Ishikawa (cell line): ENCODE measurements at regions not wholly inside any gene's neighbourhood (a gene's known extent, or its start where the extent isn't known, plus 50 kb on each side); places are given as distances from the start of the nearest gene placed in this dataset.

Experiments used
- CEBPB ChIP-seq: IDR thresholded peaks from 2 replicates; pipeline ENCODE4 v1.6.1; 2012
- CREB1 ChIP-seq: IDR thresholded peaks from 2 replicates; pipeline ENCODE4 v1.6.1; 2012; ENCODE audit warnings: low read depth
- EGR1 ChIP-seq: IDR thresholded peaks from 2 replicates; pipeline ENCODE4 v1.6.1; 2012
- EP300 ChIP-seq: IDR thresholded peaks from 2 replicates; pipeline ENCODE4 v1.6.1; 2012; ENCODE audit warnings: borderline replicate concordance
- FOXM1 ChIP-seq: IDR thresholded peaks from 2 replicates; pipeline ENCODE4 v1.6.1; 2012; ENCODE audit warnings: low read depth, borderline replicate concordance
- MAX ChIP-seq: IDR thresholded peaks from 2 replicates; pipeline ENCODE4 v1.6.1; 2012
- NFIC ChIP-seq: IDR thresholded peaks from 2 replicates; pipeline ENCODE4 v1.6.1; 2012
- RAD21 ChIP-seq: IDR thresholded peaks from 2 replicates; pipeline ENCODE4 v1.6.1; 2012; ENCODE audit warnings: low read depth
- TAF1 ChIP-seq: IDR thresholded peaks from 2 replicates; pipeline ENCODE4 v1.6.1; 2012; ENCODE audit warnings: low read depth, mild to moderate bottlenecking
- TCF12 ChIP-seq: IDR thresholded peaks from 2 replicates; pipeline ENCODE4 v1.6.1; 2012; ENCODE audit warnings: low read depth
- TEAD4 ChIP-seq: IDR thresholded peaks from 2 replicates; pipeline ENCODE4 v1.6.1; 2012
- USF1 ChIP-seq: IDR thresholded peaks from 2 replicates; pipeline ENCODE4 v1.6.1; 2012
- YY1 ChIP-seq: IDR thresholded peaks from 2 replicates; pipeline ENCODE4 v1.6.1; 2012; ENCODE audit warnings: low read depth
- ZBTB7A ChIP-seq: IDR thresholded peaks from 2 replicates; pipeline ENCODE4 v1.6.1; 2012; ENCODE audit warnings: low read depth
- TF ChIP-seq, protein P1 (sequence below): IDR thresholded peaks from 2 replicates; pipeline ENCODE4 v1.6.1; 2012; ENCODE audit warnings: low read depth, mild to moderate bottlenecking

- no peak for TF ChIP-seq CEBPB
- TF ChIP-seq EGR1, result no peak
- no peak for TF ChIP-seq EP300
- no peak for TF ChIP-seq RAD21
- no peak for TF ChIP-seq ZBTB7A
- no peak for TF ChIP-seq TCF12
- no peak for TF ChIP-seq NFIC
- no peak for TF ChIP-seq USF1
- no peak for TF ChIP-seq MAX
Observed at GRCh38 chr1:220368352-220369265, 96.4 kb upstream of the RAB3GAP2 start.

- TF ChIP-seq USF1 (no peak), CEBPB (no peak), YY1 (no peak), TEAD4 (no peak), ZBTB7A (no peak), RAD21 (no peak), FOXM1 (no peak), TCF12 (no peak), MAX (no peak), EP300 (no peak), NFIC (no peak), CREB1 (no peak), EGR1 (no peak)
- TF ChIP-seq, protein P1, sequence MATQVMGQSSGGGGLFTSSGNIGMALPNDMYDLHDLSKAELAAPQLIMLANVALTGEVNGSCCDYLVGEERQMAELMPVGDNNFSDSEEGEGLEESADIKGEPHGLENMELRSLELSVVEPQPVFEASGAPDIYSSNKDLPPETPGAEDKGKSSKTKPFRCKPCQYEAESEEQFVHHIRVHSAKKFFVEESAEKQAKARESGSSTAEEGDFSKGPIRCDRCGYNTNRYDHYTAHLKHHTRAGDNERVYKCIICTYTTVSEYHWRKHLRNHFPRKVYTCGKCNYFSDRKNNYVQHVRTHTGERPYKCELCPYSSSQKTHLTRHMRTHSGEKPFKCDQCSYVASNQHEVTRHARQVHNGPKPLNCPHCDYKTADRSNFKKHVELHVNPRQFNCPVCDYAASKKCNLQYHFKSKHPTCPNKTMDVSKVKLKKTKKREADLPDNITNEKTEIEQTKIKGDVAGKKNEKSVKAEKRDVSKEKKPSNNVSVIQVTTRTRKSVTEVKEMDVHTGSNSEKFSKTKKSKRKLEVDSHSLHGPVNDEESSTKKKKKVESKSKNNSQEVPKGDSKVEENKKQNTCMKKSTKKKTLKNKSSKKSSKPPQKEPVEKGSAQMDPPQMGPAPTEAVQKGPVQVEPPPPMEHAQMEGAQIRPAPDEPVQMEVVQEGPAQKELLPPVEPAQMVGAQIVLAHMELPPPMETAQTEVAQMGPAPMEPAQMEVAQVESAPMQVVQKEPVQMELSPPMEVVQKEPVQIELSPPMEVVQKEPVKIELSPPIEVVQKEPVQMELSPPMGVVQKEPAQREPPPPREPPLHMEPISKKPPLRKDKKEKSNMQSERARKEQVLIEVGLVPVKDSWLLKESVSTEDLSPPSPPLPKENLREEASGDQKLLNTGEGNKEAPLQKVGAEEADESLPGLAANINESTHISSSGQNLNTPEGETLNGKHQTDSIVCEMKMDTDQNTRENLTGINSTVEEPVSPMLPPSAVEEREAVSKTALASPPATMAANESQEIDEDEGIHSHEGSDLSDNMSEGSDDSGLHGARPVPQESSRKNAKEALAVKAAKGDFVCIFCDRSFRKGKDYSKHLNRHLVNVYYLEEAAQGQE, result no peak
Observed at GRCh38 chr1:220367833-220368232, 95.6 kb upstream of the RAB3GAP2 start.

DNA sequence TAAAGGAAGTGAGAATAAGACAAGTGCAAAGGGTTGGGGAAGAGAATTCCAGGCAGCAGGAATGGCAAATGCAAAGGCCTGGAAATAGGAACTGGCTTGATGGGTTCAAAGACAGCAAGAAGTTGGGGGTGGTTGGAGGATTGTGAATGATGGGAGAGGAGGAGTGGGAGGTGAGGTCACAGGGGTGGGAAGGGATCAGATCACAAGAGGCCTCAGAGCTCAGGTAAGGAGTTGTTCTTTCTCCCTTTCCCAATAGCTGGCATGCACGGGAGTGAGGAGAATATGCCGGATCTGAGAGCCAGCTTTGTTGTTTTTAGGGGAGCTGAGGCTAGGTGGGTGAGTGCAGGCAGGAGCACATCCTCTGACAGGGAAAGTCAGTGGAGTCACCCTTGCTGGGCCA, 94.0 kb upstream of the RAB3GAP2 start:
- no peak for TF ChIP-seq NFIC
- TF ChIP-seq YY1, result no peak
- no peak for TF ChIP-seq MAX
- TF ChIP-seq CREB1, result no peak
- no peak for TF ChIP-seq TEAD4
- TF ChIP-seq RAD21, result no peak
- no peak for TF ChIP-seq FOXM1
- no peak for TF ChIP-seq ZBTB7A
- TF ChIP-seq EP300, result no peak
- TF ChIP-seq, protein P1, result no peak
- no peak for TF ChIP-seq TAF1
- TF ChIP-seq TCF12, result no peak
- TF ChIP-seq EGR1, result no peak
- TF ChIP-seq USF1, result no peak
- no peak for TF ChIP-seq CEBPB

- TF ChIP-seq TEAD4 (no peak), EGR1 (no peak), NFIC (no peak), FOXM1 (no peak), MAX (no peak), TAF1 (no peak), RAD21 (no peak), USF1 (no peak), EP300 (no peak), YY1 (no peak), CEBPB (no peak), TCF12 (no peak), CREB1 (no peak), ZBTB7A (no peak)
- TF ChIP-seq, protein P1, result no peak
Observed at GRCh38 chr1:220363196-220363837, 91.1 kb upstream of the RAB3GAP2 start.
